ENCODE measurements at regions not wholly inside any gene's neighbourhood (a gene's known extent, or its start where the extent isn't known, plus 50 kb on each side); places are given as distances from the start of the nearest gene placed in this dataset.

- Histone ChIP-seq H3K27me3 (no peaks in the 10 kb centered on the region), H3K4me1 (no peaks in the 10 kb centered on the region), H3K9me3 (no peaks in the 10 kb centered on the region), H3K36me3 (no peaks in the 10 kb centered on the region), H3K27ac (no peak overlapping the region), H3K4me3 (no peak overlapping the region)
- TF ChIP-seq POLR2A (IDR thresholded peaks at IDR 0.05) (no peak), CTCF (IDR thresholded peaks at IDR 0.05) (no peak)
- DNase-seq: no peak
Measured at GRCh38 chr14:94893411-94894160, 123.7 kb upstream of the GSC start.

DNA sequence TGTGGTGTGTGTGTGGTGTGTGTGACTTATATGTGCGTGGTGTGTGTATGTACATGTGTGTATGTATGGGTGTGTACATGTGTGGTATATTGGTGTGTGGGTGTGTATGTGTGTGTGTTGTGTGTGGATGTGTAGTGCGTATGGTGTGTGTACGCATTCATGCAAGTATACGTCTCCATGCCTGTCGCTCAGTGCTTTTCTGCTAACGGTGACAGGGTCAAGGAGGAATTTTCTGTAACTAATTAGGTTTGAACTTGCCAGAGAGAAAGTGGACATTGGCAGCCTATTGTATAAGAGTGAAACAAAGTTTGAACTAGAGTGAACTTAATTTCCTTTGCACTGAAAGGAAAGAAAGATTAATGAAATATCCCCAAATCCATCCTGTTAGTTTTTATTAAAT lies 120.9 kb upstream of the GSC start:
- H3K27me3 ChIP-seq: no peaks in the 10 kb centered on the region
- DNase-seq: no peak
- TF ChIP-seq CTCF (IDR thresholded peaks at IDR 0.05): no peak
- TF ChIP-seq POLR2A (IDR thresholded peaks at IDR 0.05): no peak
- H3K4me1 ChIP-seq: no peaks in the 10 kb centered on the region
- H3K36me3 ChIP-seq: no peaks in the 10 kb centered on the region
- H3K4me3 ChIP-seq: no peak overlapping the region
- H3K9me3 ChIP-seq: no peaks in the 10 kb centered on the region
- no peak overlapping the region for H3K27ac ChIP-seq

DNA sequence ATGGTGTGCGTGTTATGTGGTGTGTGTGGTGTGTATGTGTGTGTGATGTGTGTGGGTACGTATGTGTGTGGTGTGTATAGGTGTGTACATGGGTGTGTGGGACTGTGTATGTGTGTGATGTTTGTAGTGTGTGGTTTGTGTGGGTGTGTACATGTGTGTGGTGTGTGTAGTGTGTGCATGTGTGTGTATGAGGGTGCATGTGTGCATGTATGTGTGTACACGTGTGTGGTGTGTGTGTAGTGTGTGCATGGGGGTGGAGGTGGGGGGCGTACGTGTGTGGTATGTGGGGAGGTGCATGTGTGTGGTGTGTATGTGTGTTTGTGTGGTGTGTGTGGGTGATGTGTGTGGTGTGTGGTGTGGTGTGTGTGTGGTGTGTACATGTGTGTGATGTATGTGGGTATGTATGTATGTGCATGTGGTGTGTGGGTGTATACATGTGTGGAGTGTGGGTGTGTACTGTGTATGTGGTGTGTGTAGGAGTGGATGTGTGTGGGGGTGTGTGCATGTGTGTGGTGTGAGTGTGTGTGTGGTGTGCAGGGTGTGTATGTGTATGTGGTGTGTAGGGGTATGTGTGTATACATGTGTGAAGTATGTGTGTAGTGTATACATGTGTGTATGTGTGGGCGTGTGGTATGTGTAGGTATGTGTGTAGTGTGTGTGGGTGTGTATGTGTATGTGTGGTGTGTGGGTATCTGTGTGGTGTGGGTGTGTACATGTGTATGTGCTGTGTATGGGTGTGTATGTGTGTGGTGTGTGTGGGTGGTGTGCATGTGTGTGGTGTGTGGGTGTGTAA lies 119.8 kb upstream of the GSC start:
- Histone ChIP-seq H3K27me3 (no peaks in the 10 kb centered on the region), H3K4me1 (no peaks in the 10 kb centered on the region), H3K4me3 (no peak overlapping the region), H3K36me3 (no peaks in the 10 kb centered on the region), H3K9me3 (no peaks in the 10 kb centered on the region), H3K27ac (no peak overlapping the region)
- TF ChIP-seq CTCF (IDR thresholded peaks at IDR 0.05): no peak
- TF ChIP-seq POLR2A (IDR thresholded peaks at IDR 0.05): no peak
- no peak for DNase-seq

DNA sequence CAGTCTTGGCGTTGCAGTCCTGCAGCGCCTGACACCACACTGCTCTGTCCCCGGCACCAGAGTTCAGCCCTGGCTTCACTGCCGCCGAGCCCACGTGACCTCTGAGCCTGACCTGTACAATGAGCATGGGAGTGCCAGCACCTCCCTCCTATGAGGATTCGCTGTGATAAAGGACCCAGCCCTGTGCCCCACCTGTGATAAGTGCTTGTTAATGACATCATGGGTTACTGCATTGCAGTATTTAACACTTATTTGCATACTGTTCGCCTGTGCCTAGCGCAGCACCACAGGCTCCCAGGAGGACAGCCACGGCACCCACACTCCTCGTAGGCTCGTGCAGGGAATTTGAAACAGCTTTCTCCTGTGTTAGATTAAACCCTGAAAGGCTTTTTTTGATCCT lies 118.2 kb upstream of the GSC start:
- Histone ChIP-seq H3K4me1 (no peaks in the 10 kb centered on the region), H3K4me3 (no peak overlapping the region), H3K36me3 (no peaks in the 10 kb centered on the region), H3K27me3 (no peaks in the 10 kb centered on the region), H3K9me3 (no peaks in the 10 kb centered on the region), H3K27ac (no peak overlapping the region)
- peak in 2 of 3 donors; percentile 56 to 61 for DNase-seq
- no peak for TF ChIP-seq POLR2A (IDR thresholded peaks at IDR 0.05)
- TF ChIP-seq CTCF (IDR thresholded peaks at IDR 0.05): no peak

GRCh38 chr14:94887591-94887990 lies 117.7 kb upstream of the GSC start:
- Histone ChIP-seq H3K4me3 (no peak overlapping the region), H3K27me3 (no peaks in the 10 kb centered on the region), H3K36me3 (no peaks in the 10 kb centered on the region), H3K9me3 (no peaks in the 10 kb centered on the region), H3K27ac (no peak overlapping the region), H3K4me1 (no peaks in the 10 kb centered on the region)
- TF ChIP-seq POLR2A (IDR thresholded peaks at IDR 0.05) (no peak), CTCF (IDR thresholded peaks at IDR 0.05) (no peak)
- DNase-seq: no peak

Measured in Peyer's patch (tissue), 4 donors.